ENCODE measurements at regions not wholly inside any gene's neighbourhood (a gene's known extent, or its start where the extent isn't known, plus 50 kb on each side); places are given as distances from the start of the nearest gene placed in this dataset.

DNA sequence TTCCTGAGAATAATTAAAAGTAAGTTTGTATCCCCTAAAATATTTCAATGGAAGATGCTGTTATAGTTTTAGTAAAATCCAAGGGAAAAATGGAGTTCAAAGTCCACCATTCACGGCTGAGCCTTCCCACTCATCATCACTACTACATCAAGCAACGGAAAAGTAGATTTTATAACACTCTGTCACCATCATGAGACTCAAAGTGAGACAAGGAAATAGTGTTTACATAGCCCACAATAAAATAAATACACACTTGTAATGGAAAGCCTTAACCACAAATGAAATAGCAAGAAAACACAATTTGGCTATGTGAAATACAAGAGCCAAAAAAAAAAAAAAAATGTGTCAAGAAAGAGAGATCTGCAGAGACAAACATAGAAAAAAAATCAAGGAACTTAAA is 569.9 kb upstream of the REG3G start:
- no peaks in the 10 kb centered on the region for H3K9me3 ChIP-seq (ENCODE audit: insufficient read depth, low read depth, low read length)
- TF ChIP-seq EZH2phosphoT487 (IDR thresholded peaks at IDR 0.05; ENCODE audit: borderline replicate concordance): no peak
- TF ChIP-seq, protein P1, sequence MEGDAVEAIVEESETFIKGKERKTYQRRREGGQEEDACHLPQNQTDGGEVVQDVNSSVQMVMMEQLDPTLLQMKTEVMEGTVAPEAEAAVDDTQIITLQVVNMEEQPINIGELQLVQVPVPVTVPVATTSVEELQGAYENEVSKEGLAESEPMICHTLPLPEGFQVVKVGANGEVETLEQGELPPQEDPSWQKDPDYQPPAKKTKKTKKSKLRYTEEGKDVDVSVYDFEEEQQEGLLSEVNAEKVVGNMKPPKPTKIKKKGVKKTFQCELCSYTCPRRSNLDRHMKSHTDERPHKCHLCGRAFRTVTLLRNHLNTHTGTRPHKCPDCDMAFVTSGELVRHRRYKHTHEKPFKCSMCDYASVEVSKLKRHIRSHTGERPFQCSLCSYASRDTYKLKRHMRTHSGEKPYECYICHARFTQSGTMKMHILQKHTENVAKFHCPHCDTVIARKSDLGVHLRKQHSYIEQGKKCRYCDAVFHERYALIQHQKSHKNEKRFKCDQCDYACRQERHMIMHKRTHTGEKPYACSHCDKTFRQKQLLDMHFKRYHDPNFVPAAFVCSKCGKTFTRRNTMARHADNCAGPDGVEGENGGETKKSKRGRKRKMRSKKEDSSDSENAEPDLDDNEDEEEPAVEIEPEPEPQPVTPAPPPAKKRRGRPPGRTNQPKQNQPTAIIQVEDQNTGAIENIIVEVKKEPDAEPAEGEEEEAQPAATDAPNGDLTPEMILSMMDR (conservative IDR thresholded peaks at IDR 0.05; ENCODE audit: low read length): no peak
- H3K4me1 ChIP-seq (ENCODE audit: insufficient read depth, low read length, poor library complexity, severe bottlenecking): no peaks in the 10 kb centered on the region

DNA sequence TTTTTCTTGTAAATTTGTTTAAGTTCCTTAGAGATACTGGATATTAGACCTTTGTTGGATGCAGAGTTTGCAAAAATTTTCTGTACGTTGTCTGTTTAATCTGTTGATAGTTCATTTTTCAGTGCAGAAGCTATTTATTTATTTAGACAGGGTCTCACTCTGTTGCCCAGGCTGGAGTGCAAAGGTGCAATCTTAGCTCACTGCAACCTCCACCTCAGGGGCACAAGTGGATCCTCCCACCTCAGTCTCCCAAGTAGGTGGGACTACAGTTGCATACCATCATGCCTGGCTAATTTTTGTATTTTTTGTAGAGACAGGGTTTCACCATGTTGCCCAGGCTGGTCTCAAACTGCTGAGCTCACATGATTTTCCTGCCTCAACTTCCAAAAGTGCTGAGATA is 568.2 kb upstream of the REG3G start:
- no peaks in the 10 kb centered on the region for H3K9me2 ChIP-seq (replicated peaks; ENCODE audit: low read depth, low read length)
- TF ChIP-seq EZH2phosphoT487 (IDR thresholded peaks at IDR 0.05; ENCODE audit: borderline replicate concordance): no peak
- TF ChIP-seq, protein P1 (conservative IDR thresholded peaks at IDR 0.05; ENCODE audit: low read length): no peak

More for the DNA sequence above, 569.9 kb upstream of the REG3G start:
- H3K79me2 ChIP-seq (ENCODE audit: insufficient read depth, low read length): no peaks in the 10 kb centered on the region
- H3K4me2 ChIP-seq (ENCODE audit: low read depth, low read length, poor library complexity, severe bottlenecking): no peak overlapping the region
- no peak overlapping the region for H3K9ac ChIP-seq (ENCODE audit: low read depth, low read length, poor library complexity, severe bottlenecking)
- H4K20me1 ChIP-seq (ENCODE audit: insufficient read depth, low read length, poor library complexity, severe bottlenecking): no peaks in the 10 kb centered on the region
- H3K27me3 ChIP-seq (ENCODE audit: insufficient read depth, low read length, poor library complexity, severe bottlenecking): no peaks in the 10 kb centered on the region
- no peaks in the 10 kb centered on the region for H3K36me3 ChIP-seq (ENCODE audit: insufficient read depth, low read length)
- H3K4me3 ChIP-seq (ENCODE audit: low read length, poor library complexity, severe bottlenecking): no peak overlapping the region
- no peaks in the 10 kb centered on the region for H3F3A ChIP-seq (ENCODE audit: low read depth)
- H2AFZ ChIP-seq (ENCODE audit: low read length): no peak overlapping the region
- H3K9me2 ChIP-seq (replicated peaks; ENCODE audit: low read depth, low read length): no peaks in the 10 kb centered on the region

DNA sequence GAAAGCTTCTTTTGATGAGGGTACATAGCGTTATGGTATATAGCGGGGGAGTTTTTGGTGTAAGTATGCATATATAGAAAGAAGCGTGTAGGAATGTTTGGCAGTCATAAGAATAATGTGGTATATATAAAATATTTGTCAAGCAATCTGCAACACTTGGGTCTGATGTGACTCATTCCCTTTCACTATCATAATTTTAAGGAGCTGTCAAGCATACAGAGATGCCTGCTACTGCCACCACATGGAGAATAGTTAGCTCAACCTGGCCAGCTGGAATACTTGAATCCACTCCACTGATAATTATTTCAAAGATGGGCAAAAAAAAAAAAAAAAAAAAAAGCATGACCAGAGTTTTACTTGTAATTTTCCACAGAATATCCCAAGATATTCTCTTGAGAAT is 559.8 kb upstream of the REG3G start:
- H3F3A ChIP-seq (ENCODE audit: low read depth): no peaks in the 10 kb centered on the region
- TF ChIP-seq, protein P1 (conservative IDR thresholded peaks at IDR 0.05; ENCODE audit: low read length): no peak
- no peak for TF ChIP-seq EZH2phosphoT487 (IDR thresholded peaks at IDR 0.05; ENCODE audit: borderline replicate concordance)
- H3K27me3 ChIP-seq (ENCODE audit: insufficient read depth, low read length, poor library complexity, severe bottlenecking): no peaks in the 10 kb centered on the region

More for the DNA sequence above, 568.2 kb upstream of the REG3G start:
- H4K20me1 ChIP-seq (ENCODE audit: insufficient read depth, low read length, poor library complexity, severe bottlenecking): no peaks in the 10 kb centered on the region
- H3K79me2 ChIP-seq (ENCODE audit: insufficient read depth, low read length): no peaks in the 10 kb centered on the region
- H3K4me2 ChIP-seq (ENCODE audit: low read depth, low read length, poor library complexity, severe bottlenecking): no peak overlapping the region
- no peaks in the 10 kb centered on the region for H3K4me1 ChIP-seq (ENCODE audit: insufficient read depth, low read length, poor library complexity, severe bottlenecking)
- no peak overlapping the region for H3K4me3 ChIP-seq (ENCODE audit: low read length, poor library complexity, severe bottlenecking)
- no peaks in the 10 kb centered on the region for H3K36me3 ChIP-seq (ENCODE audit: insufficient read depth, low read length)
- H3K9ac ChIP-seq (ENCODE audit: low read depth, low read length, poor library complexity, severe bottlenecking): no peak overlapping the region
- H3K27me3 ChIP-seq (ENCODE audit: insufficient read depth, low read length, poor library complexity, severe bottlenecking): no peaks in the 10 kb centered on the region
- H2AFZ ChIP-seq (ENCODE audit: low read length): no peak overlapping the region
- H3F3A ChIP-seq (ENCODE audit: low read depth): no peaks in the 10 kb centered on the region
- H3K9me3 ChIP-seq (ENCODE audit: insufficient read depth, low read depth, low read length): no peaks in the 10 kb centered on the region

More for the DNA sequence above, 559.8 kb upstream of the REG3G start:
- H3K4me2 ChIP-seq (ENCODE audit: low read depth, low read length, poor library complexity, severe bottlenecking): no peak overlapping the region
- no peak overlapping the region for H3K9ac ChIP-seq (ENCODE audit: low read depth, low read length, poor library complexity, severe bottlenecking)
- no peaks in the 10 kb centered on the region for H4K20me1 ChIP-seq (ENCODE audit: insufficient read depth, low read length, poor library complexity, severe bottlenecking)
- no peaks in the 10 kb centered on the region for H3K9me3 ChIP-seq (ENCODE audit: insufficient read depth, low read depth, low read length)
- H3K9me2 ChIP-seq (replicated peaks; ENCODE audit: low read depth, low read length): no peaks in the 10 kb centered on the region
- H3K4me1 ChIP-seq (ENCODE audit: insufficient read depth, low read length, poor library complexity, severe bottlenecking): no peaks in the 10 kb centered on the region
- no peaks in the 10 kb centered on the region for H3K79me2 ChIP-seq (ENCODE audit: insufficient read depth, low read length)
- H3K36me3 ChIP-seq (ENCODE audit: insufficient read depth, low read length): no peaks in the 10 kb centered on the region
- H2AFZ ChIP-seq (ENCODE audit: low read length): no peak overlapping the region
- no peak overlapping the region for H3K4me3 ChIP-seq (ENCODE audit: low read length, poor library complexity, severe bottlenecking)

Measured in Loucy (cell line).